Cardiac muscle cell (in vitro differentiated cells and primary cell): ENCODE measurements at regions not wholly inside any gene's neighbourhood (a gene's known extent, or its start where the extent isn't known, plus 50 kb on each side); places are given as distances from the start of the nearest gene placed in this dataset.

Experiments used
- DNase-seq, 2 donors: peaks; one replicate each; pipeline versions ENCODE4 v3.0.0 to v3.0.0-alpha.2; 2010 to 2017; ENCODE audit warnings: low read depth in 1 of 2, low spot score in 1 of 2
- H3K27ac ChIP-seq: fragments of 200-600 bp; sonication (generic); 2 replicates; pipeline ENCODE4 v1.5.1; 2016
- H3K27me3 ChIP-seq: fragments of 200-600 bp; sonication (generic); 2 replicates; pipeline ENCODE4 v1.6.0; 2016; ENCODE audit warnings: control low read depth
- H3K36me3 ChIP-seq: fragments of 200-600 bp; sonication (generic); 2 replicates; pipeline ENCODE4 v1.5.1; 2016; ENCODE audit warnings: control low read depth
- H3K4me1 ChIP-seq: fragments of 200-600 bp; sonication (generic); 2 replicates; pipeline ENCODE4 v1.8.1; 2017; ENCODE audit warnings: low read depth, mild to moderate bottlenecking, mixed run types
- H3K4me3 ChIP-seq: fragments of 200-600 bp; sonication (generic); 2 replicates; pipeline ENCODE4 v1.5.1; 2016; ENCODE audit warnings: mild to moderate bottlenecking
- H3K9me3 ChIP-seq: fragments of 200-600 bp; sonication (generic); 2 replicates; pipeline ENCODE4 v1.5.1; 2017; ENCODE audit warnings: low read depth, mild to moderate bottlenecking, control low read depth
- CTCF ChIP-seq: IDR thresholded peaks from 2 replicates; pipeline ENCODE4 v1.5.1; 2012; ENCODE audit warnings: low read depth, mild to moderate bottlenecking, low read length

DNA sequence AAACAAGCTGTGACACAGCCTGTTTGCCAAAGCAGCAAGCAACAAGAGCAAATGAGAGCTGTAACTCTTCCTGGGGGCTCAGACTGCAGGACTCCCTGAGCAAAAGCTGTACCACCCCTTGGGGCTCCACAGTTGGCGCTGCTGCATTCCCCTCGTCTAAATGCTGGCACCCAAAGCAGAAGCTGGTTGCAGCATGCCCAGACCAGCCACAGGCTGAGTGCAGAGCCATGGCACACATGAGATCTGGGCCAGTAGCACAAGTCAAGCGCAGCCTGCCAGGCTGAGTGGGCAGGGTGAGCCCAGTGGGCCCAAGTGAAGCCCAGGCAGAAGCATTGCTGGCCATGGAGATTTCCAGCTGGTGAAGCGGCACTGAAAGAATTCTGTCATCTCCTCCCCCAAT lies 157.3 kb upstream of the GRAMD2B start:
- H3K9me3 ChIP-seq: no peaks in the 10 kb centered on the region
- no peak overlapping the region for H3K4me3 ChIP-seq
- no peak overlapping the region for H3K27ac ChIP-seq
- no peak for DNase-seq
- no peak for TF ChIP-seq CTCF
- H3K4me1 ChIP-seq: peaks cover 20% of the 10 kb centered on the region
- H3K27me3 ChIP-seq: no peaks in the 10 kb centered on the region
- no peaks in the 10 kb centered on the region for H3K36me3 ChIP-seq

DNA sequence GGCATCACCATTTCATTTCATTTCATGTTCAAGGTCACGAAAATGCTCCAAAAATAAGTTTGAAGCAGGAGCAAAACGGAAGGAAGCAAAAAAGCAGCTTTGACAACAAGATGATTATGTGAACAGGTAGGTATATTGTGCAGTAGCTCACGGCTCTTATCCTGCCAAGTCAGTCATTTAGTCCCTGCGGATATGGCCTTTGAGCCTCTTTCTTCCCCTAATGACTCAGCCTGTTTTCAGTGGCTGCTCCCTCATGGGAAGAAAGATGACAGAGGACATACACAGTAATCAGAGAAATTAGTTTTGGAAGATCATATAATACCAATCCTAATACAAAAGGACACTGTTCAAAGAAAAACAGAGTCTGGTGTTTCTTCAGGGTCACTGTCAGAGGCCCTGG lies 155.8 kb upstream of the GRAMD2B start:
- no peak for TF ChIP-seq CTCF
- no peaks in the 10 kb centered on the region for H3K36me3 ChIP-seq
- H3K9me3 ChIP-seq: no peaks in the 10 kb centered on the region
- H3K4me3 ChIP-seq: no peak overlapping the region
- no peaks in the 10 kb centered on the region for H3K27me3 ChIP-seq
- no peak overlapping the region for H3K27ac ChIP-seq
- peaks cover 20% of the 10 kb centered on the region for H3K4me1 ChIP-seq
- DNase-seq: no peak

- Histone ChIP-seq H3K36me3 (no peaks in the 10 kb centered on the region), H3K27ac (no peak overlapping the region), H3K4me3 (no peak overlapping the region), H3K27me3 (no peaks in the 10 kb centered on the region), H3K9me3 (no peaks in the 10 kb centered on the region), H3K4me1 (peaks cover 9% of the 10 kb centered on the region)
- no peak for TF ChIP-seq CTCF
- peak in 1 of 2 donors; percentile 23 for DNase-seq
Measured at GRCh38 chr5:126268697-126269315, 154.4 kb upstream of the GRAMD2B start.

GRCh38 chr5:126269511-126269910 lies 153.7 kb upstream of the GRAMD2B start:
- Histone ChIP-seq H3K4me1 (peaks cover 2% of the 10 kb centered on the region), H3K27ac (no peak overlapping the region), H3K4me3 (no peak overlapping the region), H3K36me3 (no peaks in the 10 kb centered on the region), H3K9me3 (no peaks in the 10 kb centered on the region), H3K27me3 (no peaks in the 10 kb centered on the region)
- DNase-seq: no peak
- TF ChIP-seq CTCF: no peak

GRCh38 chr5:126271141-126271540 lies 152.1 kb upstream of the GRAMD2B start:
- H3K4me3 ChIP-seq: no peak overlapping the region
- no peaks in the 10 kb centered on the region for H3K9me3 ChIP-seq
- no peak for TF ChIP-seq CTCF
- DNase-seq: no peak
- no peak overlapping the region for H3K27ac ChIP-seq
- H3K4me1 ChIP-seq: no peaks in the 10 kb centered on the region
- H3K27me3 ChIP-seq: no peaks in the 10 kb centered on the region
- H3K36me3 ChIP-seq: no peaks in the 10 kb centered on the region
